HCT116 (cell line): ENCODE measurements at regions not wholly inside any gene's neighbourhood (a gene's known extent, or its start where the extent isn't known, plus 50 kb on each side); places are given as distances from the start of the nearest gene placed in this dataset.

Experiments
- ATAC-seq: fragments of 200-7000 bp; cut with Tn5 transposase; 2 replicates; pipeline ENCODE4 v1.9.1; 2020; ENCODE audit warnings: mild to moderate bottlenecking, moderate library complexity
- BruUV-seq: library from RNA; stranded (reverse); fragments of 400-500 nt; replicated peaks from 2 replicates; lab custom pipeline; 2021; lab: Mats Ljungman, UMichigan
- CTCF ChIA-PET: fragments of 300-600 bp; sonication (Branson Sonifier 250); formaldehyde crosslinking; loops from one replicate; lab custom pipeline; 2021; ENCODE audit warnings: antibody characterized with exemption; lab: Charles Lee
- POLR2A ChIA-PET: fragments of 300-600, 350-600 bp; sonication (Branson Sonifier 250); formaldehyde crosslinking; loops from one replicate; lab custom pipeline; 2021; ENCODE audit warnings: antibody characterized with exemption; lab: Charles Lee
- RAD21 ChIA-PET, 2 experiments: fragments of 300-600 bp; sonication (Branson Sonifier 250); formaldehyde crosslinking; loops; one replicate each; lab custom pipeline; 2023; ENCODE audit warnings: low total read pairs in 2 of 2; ENCODE audit not compliant: uncharacterized antibody in 2 of 2, unreplicated experiment in 2 of 2, low non-redundant PET in 1 of 2; lab: Charles Lee
- DNase-seq: peaks from one replicate; pipeline ENCODE4 v3.0.0-alpha.2; 2010; ENCODE audit warnings: low read depth, low spot score
- H2AFZ ChIP-seq: fragments of 200-600 bp; shearing (Covaris generic), sonication (generic); 2 replicates; pipeline ENCODE4 v1.6.1; 2017; ENCODE audit warnings: low read depth, mixed run types, mixed read lengths, antibody characterized with exemption, low read length; ENCODE audit not compliant: poor library complexity, severe bottlenecking
- H3K27ac ChIP-seq: 2 replicates; pipeline ENCODE4 v1.5.1; 2012; ENCODE audit warnings: low read depth, low read length
- H3K27me3 ChIP-seq: fragments of 200-600 bp; sonication (generic); 2 replicates; pipeline ENCODE4 v1.6.1; 2016; ENCODE audit warnings: mixed run types, low read length, mixed read lengths; ENCODE audit not compliant: insufficient read depth
- H3K36me3 ChIP-seq, 2 experiments: fragments of 200-500 bp in 1 of 2; fragments of 200-600 bp in 1 of 2; sonication (Bioruptor generic) in 1 of 2; sonication (generic) in 1 of 2; 2 replicates each; pipeline versions ENCODE4 v1.5.1 to v1.6.1; 2014 to 2016; ENCODE audit warnings: low read length in 2 of 2, inconsistent platforms in 1 of 2, mixed read lengths in 1 of 2, mixed run types in 1 of 2; ENCODE audit not compliant: insufficient read depth in 2 of 2, control insufficient read depth in 1 of 2
- H3K4me1 ChIP-seq, 2 experiments: fragments of 200-600 bp in 1 of 2; sonication (generic) in 1 of 2; 2 replicates each; pipeline versions ENCODE4 v1.5.1 to v1.6.1; 2012 to 2017; ENCODE audit warnings: low read length in 2 of 2, inconsistent platforms in 1 of 2, mild to moderate bottlenecking in 1 of 2, mixed read lengths in 1 of 2, mixed run types in 1 of 2, moderate library complexity in 1 of 2; ENCODE audit not compliant: insufficient read depth in 2 of 2, control insufficient read depth in 1 of 2
- H3K4me2 ChIP-seq: fragments of 200-600 bp; sonication (generic); 2 replicates; pipeline ENCODE4 v1.6.1; 2017; ENCODE audit warnings: mixed run types, low read length, mixed read lengths
- H3K4me3 ChIP-seq, 2 experiments: fragments of 200-600 bp in 1 of 2; sonication (generic) in 1 of 2; replicated peaks in 1 of 2; 2 replicates each; pipeline ENCODE4 v1.5.1; 2011 to 2016; ENCODE audit warnings: low read length in 2 of 2, control low read depth in 1 of 2, low read depth in 1 of 2, mild to moderate bottlenecking in 1 of 2, mixed read lengths in 1 of 2, mixed run types in 1 of 2
- H3K79me2 ChIP-seq: fragments of 200-600 bp; sonication (generic); 2 replicates; pipeline ENCODE4 v1.6.1; 2017; ENCODE audit warnings: mild to moderate bottlenecking, mixed run types, low read length, moderate library complexity, mixed read lengths; ENCODE audit not compliant: insufficient read depth
- H3K9ac ChIP-seq: fragments of 200-600 bp; sonication (generic); 2 replicates; pipeline ENCODE4 v1.6.1; 2016; ENCODE audit warnings: low read length, mixed read lengths
- H3K9me2 ChIP-seq: fragments of 200-600 bp; sonication (generic), shearing (Covaris generic); 2 replicates; pipeline ENCODE4 v1.6.1; 2017; ENCODE audit warnings: mixed run types, mild to moderate bottlenecking, moderate library complexity; ENCODE audit not compliant: insufficient read depth
- H3K9me3 ChIP-seq, 2 experiments: fragments of 200-500 bp in 1 of 2; fragments of 200-600 bp in 1 of 2; sonication (Bioruptor generic) in 1 of 2; sonication (generic) in 1 of 2; 2 replicates each; pipeline ENCODE4 v1.6.1; 2014 to 2017; ENCODE audit warnings: low read length in 2 of 2, mixed read lengths in 2 of 2, inconsistent platforms in 1 of 2, low read depth in 1 of 2, mild to moderate bottlenecking in 1 of 2, mixed run types in 1 of 2, moderate library complexity in 1 of 2; ENCODE audit not compliant: control insufficient read depth in 1 of 2, insufficient read depth in 1 of 2
- H4K20me1 ChIP-seq: fragments of 200-600 bp; sonication (generic), shearing (Covaris generic); 2 replicates; pipeline ENCODE4 v1.6.1; 2017; ENCODE audit warnings: mixed run types, mild to moderate bottlenecking, moderate library complexity; ENCODE audit not compliant: insufficient read depth
- CEBPB ChIP-seq: IDR thresholded peaks from 2 replicates; pipeline ENCODE4 v1.6.1; 2012; ENCODE audit warnings: low read depth
- CTCF ChIP-seq, 3 experiments: fragments of 200-600 bp in 1 of 3; sonication (generic) in 1 of 3; IDR thresholded peaks in 2 of 3; conservative IDR thresholded peaks in 1 of 3; 2 replicates each; pipeline ENCODE4 v1.5.1; 2012 to 2017; ENCODE audit warnings: low read depth in 2 of 3, low read length in 2 of 3, antibody characterized with exemption in 1 of 3, borderline replicate concordance in 1 of 3, control low read depth in 1 of 3, mild to moderate bottlenecking in 1 of 3, mixed read lengths in 1 of 3, mixed run types in 1 of 3, moderate library complexity in 1 of 3; ENCODE audit not compliant: insufficient read depth in 1 of 3
- EGR1 ChIP-seq: IDR thresholded peaks from 2 replicates; pipeline ENCODE4 v1.6.1; 2012; ENCODE audit warnings: low read depth
- ELF1 ChIP-seq: IDR thresholded peaks from 2 replicates; pipeline ENCODE4 v1.6.1; 2012; ENCODE audit warnings: low read depth, borderline replicate concordance
- EZH2 ChIP-seq: fragments of 200-600 bp; sonication (generic); IDR thresholded peaks from 2 replicates; pipeline ENCODE4 v1.6.1; 2017; ENCODE audit warnings: antibody characterized with exemption, mixed run types
- EZH2phosphoT487 ChIP-seq: fragments of 200-600 bp; IDR thresholded peaks from 2 replicates; pipeline ENCODE4 v1.6.1; 2018; ENCODE audit warnings: antibody characterized with exemption, borderline replicate concordance
- FOSL1 ChIP-seq: IDR thresholded peaks from 2 replicates; pipeline ENCODE4 v1.6.1; 2012; ENCODE audit warnings: low read depth
- MAX ChIP-seq: IDR thresholded peaks from 2 replicates; pipeline ENCODE4 v1.6.1; 2012
- RAD21 ChIP-seq: IDR thresholded peaks from 2 replicates; pipeline ENCODE4 v1.6.1; 2012; ENCODE audit warnings: low read depth, mild to moderate bottlenecking
- REST ChIP-seq: IDR thresholded peaks from 2 replicates; pipeline ENCODE4 v1.6.1; 2012; ENCODE audit warnings: low read depth
- SIN3A ChIP-seq: IDR thresholded peaks from 2 replicates; pipeline ENCODE4 v1.6.1; 2012; ENCODE audit warnings: low read depth
- SP1 ChIP-seq: IDR thresholded peaks from 2 replicates; pipeline ENCODE4 v1.6.1; 2012; ENCODE audit warnings: low read depth
- SRF ChIP-seq: IDR thresholded peaks from 2 replicates; pipeline ENCODE4 v1.6.1; 2012; ENCODE audit warnings: low read depth
- ZBTB33 ChIP-seq: IDR thresholded peaks from 2 replicates; pipeline ENCODE4 v1.6.1; 2011; ENCODE audit warnings: mild to moderate bottlenecking, low read length, moderate library complexity; ENCODE audit not compliant: insufficient replicate concordance; ENCODE audit errors: extremely low read depth
- ZFX ChIP-seq: fragments of 450-650 bp; IDR thresholded peaks from 2 replicates; pipeline ENCODE4 v1.6.1; 2017
- ZNF274 ChIP-seq: fragments of 200-500 bp; sonication (Bioruptor generic); IDR thresholded peaks from 2 replicates; pipeline ENCODE4 v1.6.1; 2014; ENCODE audit warnings: mild to moderate bottlenecking, low read depth, low read length, inconsistent platforms
- intact Hi-C: fragments of 100-400 bp; cut with micrococcal nuclease; formaldehyde crosslinking; loops from 2 replicates; pipeline ENCODE4 v1.10.0; 2022

- BruUV-seq: no TSS peak
- DNase-seq (no peak), ATAC-seq (no peak)
- Histone ChIP-seq H3K4me2 (no peak overlapping the region), H2AFZ (no peak overlapping the region), H3K4me3 (no peak overlapping the region), H3K9me2 (no peaks in the 10 kb centered on the region), H3K4me1 (no peaks in the 10 kb centered on the region), H3K9me3 (no peaks in the 10 kb centered on the region), H3K27me3 (peaks cover 58% of the 10 kb centered on the region; the same call in 1 of the 2 replicates), H4K20me1 (no peaks in the 10 kb centered on the region), H3K9ac (no peak overlapping the region), H3K27ac (no peak overlapping the region), H3K79me2 (no peaks in the 10 kb centered on the region), H3K36me3 (no peaks in the 10 kb centered on the region)
- ChIA-PET CTCF (no interaction called here), RAD21 (no interaction called here), POLR2A (no interaction called here)
- intact Hi-C loops: no loop called here
- TF ChIP-seq FOSL1: no peak
- no peak for TF ChIP-seq MAX
- no peak for TF ChIP-seq ZNF274
- no peak for TF ChIP-seq ELF1
- TF ChIP-seq RAD21: no peak
- TF ChIP-seq EZH2: no peak
- no peak for TF ChIP-seq EZH2phosphoT487
- no peak for TF ChIP-seq SIN3A
- TF ChIP-seq CTCF (IDR thresholded peaks at IDR 0.05 in 2 of 3, conservative IDR thresholded peaks at IDR 0.05 in 1 of 3; ENCODE audit: borderline replicate concordance in 1 of 3, insufficient read depth in 1 of 3, low read depth in 2 of 3, low read length in 2 of 3): no peak
- no peak for TF ChIP-seq SRF
- no peak for TF ChIP-seq ZFX
- no peak for TF ChIP-seq CEBPB
- TF ChIP-seq REST: no peak
- no peak for TF ChIP-seq EGR1
- TF ChIP-seq ZBTB33: no peak
- TF ChIP-seq SP1: no peak
Observed at GRCh38 chr3:124451630-124452317, 278.5 kb upstream of the UMPS start.
